Calu3 (cell line): ENCODE measurements at regions not wholly inside any gene's neighbourhood (a gene's known extent, or its start where the extent isn't known, plus 50 kb on each side); places are given as distances from the start of the nearest gene placed in this dataset.

ENCODE experiments used
- BruUV-seq: library from RNA; stranded (reverse); fragments of 400-500 nt; replicated peaks from 2 replicates; lab custom pipeline; 2021; lab: Mats Ljungman, UMichigan
- CTCF ChIA-PET: fragments of 300-600 bp; sonication (Branson Sonifier 250); formaldehyde crosslinking; loops from one replicate; lab custom pipeline; 2022; ENCODE audit warnings: antibody characterized with exemption; lab: Charles Lee
- DNase-seq: peaks from one replicate; pipeline ENCODE4 v3.0.0; 2022
- H3K27ac Mint-ChIP-seq: one replicate; pipeline ENCODE4 v1.8.0; 2022; ENCODE audit warnings: mixed read lengths; ENCODE audit not compliant: unreplicated experiment
- H3K27me3 Mint-ChIP-seq: one replicate; pipeline ENCODE4 v1.8.0; 2022; ENCODE audit warnings: mixed read lengths; ENCODE audit not compliant: unreplicated experiment
- H3K36me3 Mint-ChIP-seq: one replicate; pipeline ENCODE4 v1.8.0; 2022; ENCODE audit warnings: mild to moderate bottlenecking, moderate library complexity, mixed read lengths; ENCODE audit not compliant: insufficient read depth, unreplicated experiment
- H3K4me1 Mint-ChIP-seq: one replicate; pipeline ENCODE4 v1.8.0; 2022; ENCODE audit warnings: mild to moderate bottlenecking, low read depth, mixed read lengths; ENCODE audit not compliant: unreplicated experiment
- H3K4me3 Mint-ChIP-seq: one replicate; pipeline ENCODE4 v1.8.0; 2022; ENCODE audit warnings: mild to moderate bottlenecking, low read depth, moderate library complexity, mixed read lengths; ENCODE audit not compliant: unreplicated experiment
- H3K9me3 Mint-ChIP-seq: one replicate; pipeline ENCODE4 v1.8.0; 2022; ENCODE audit warnings: low read depth, mixed read lengths; ENCODE audit not compliant: unreplicated experiment
- intact Hi-C: fragments of 100-400 bp; cut with micrococcal nuclease; formaldehyde crosslinking; loops from one replicate; pipeline ENCODE4 v1.10.0; 2022; ENCODE audit not compliant: unreplicated experiment
- TF ChIP-seq, protein P1 (sequence below): fragments of 200-600 bp; IDR thresholded peaks from one replicate; pipeline ENCODE4 v1.8.0; 2022; ENCODE audit warnings: antibody characterized with exemption; ENCODE audit not compliant: unreplicated experiment

DNA sequence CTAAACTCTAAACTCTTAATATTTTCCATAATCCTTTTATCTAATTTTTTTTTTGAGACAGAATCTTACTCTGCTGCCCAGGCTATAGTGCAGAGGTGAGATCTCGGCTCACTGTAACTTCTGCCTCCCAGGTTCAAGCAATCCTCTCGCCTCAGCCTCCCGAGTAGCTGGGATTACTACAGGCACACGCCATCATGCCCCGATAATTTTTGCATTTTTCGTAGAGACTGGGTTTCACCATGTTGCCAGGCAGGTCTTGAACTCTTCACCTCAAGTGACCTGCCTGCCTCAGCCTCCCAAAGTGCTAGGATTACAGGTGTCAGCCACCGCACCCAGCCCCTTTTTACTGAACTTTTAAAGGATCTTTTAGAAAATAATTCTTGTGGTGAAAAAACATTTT is 110.2 kb upstream of the PHF14 start:
- H3K27me3 Mint-ChIP-seq = no peaks in the 10 kb centered on the region

DNA sequence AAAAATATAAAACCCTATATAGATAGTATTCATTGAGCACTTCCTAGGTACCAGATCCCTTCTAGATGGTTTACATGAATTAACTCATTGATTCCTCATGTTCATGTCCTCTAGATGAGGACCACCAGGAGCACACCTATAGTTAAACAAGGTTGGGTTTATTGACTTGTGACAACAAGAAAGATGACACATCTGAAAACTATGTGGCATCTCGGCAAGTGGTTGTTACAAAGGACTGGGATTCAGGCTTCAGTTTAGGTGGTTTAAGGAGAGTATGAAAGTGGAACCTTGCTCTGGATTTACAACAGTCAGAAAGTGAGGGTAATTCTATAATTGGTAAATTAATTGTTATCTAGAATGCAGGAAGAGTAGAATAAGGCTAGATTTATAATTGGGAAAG is 99.0 kb upstream of the PHF14 start:
- H3K4me3 Mint-ChIP-seq = no peak overlapping the region
- H3K4me1 Mint-ChIP-seq = no peaks in the 10 kb centered on the region
- H3K36me3 Mint-ChIP-seq = no peaks in the 10 kb centered on the region
- CTCF ChIA-PET = no interaction called here
- no TSS peak for BruUV-seq
- TF ChIP-seq, protein P1, sequence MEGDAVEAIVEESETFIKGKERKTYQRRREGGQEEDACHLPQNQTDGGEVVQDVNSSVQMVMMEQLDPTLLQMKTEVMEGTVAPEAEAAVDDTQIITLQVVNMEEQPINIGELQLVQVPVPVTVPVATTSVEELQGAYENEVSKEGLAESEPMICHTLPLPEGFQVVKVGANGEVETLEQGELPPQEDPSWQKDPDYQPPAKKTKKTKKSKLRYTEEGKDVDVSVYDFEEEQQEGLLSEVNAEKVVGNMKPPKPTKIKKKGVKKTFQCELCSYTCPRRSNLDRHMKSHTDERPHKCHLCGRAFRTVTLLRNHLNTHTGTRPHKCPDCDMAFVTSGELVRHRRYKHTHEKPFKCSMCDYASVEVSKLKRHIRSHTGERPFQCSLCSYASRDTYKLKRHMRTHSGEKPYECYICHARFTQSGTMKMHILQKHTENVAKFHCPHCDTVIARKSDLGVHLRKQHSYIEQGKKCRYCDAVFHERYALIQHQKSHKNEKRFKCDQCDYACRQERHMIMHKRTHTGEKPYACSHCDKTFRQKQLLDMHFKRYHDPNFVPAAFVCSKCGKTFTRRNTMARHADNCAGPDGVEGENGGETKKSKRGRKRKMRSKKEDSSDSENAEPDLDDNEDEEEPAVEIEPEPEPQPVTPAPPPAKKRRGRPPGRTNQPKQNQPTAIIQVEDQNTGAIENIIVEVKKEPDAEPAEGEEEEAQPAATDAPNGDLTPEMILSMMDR = no peak
- H3K27me3 Mint-ChIP-seq = no peaks in the 10 kb centered on the region
- DNase-seq = no peak
- peaks cover 4% of the 10 kb centered on the region for H3K9me3 Mint-ChIP-seq
- H3K27ac Mint-ChIP-seq = no peak overlapping the region
- intact Hi-C loops = no loop called here

More for the DNA sequence above, 110.2 kb upstream of the PHF14 start:
- no peak overlapping the region for H3K4me3 Mint-ChIP-seq
- H3K27ac Mint-ChIP-seq = no peak overlapping the region
- BruUV-seq = no TSS peak
- H3K9me3 Mint-ChIP-seq = peaks cover 8% of the 10 kb centered on the region
- CTCF ChIA-PET = no interaction called here
- DNase-seq = no peak
- intact Hi-C loops = no loop called here
- peaks cover 9% of the 10 kb centered on the region for H3K4me1 Mint-ChIP-seq
- H3K36me3 Mint-ChIP-seq = no peaks in the 10 kb centered on the region
- TF ChIP-seq, protein P1 = no peak

DNA sequence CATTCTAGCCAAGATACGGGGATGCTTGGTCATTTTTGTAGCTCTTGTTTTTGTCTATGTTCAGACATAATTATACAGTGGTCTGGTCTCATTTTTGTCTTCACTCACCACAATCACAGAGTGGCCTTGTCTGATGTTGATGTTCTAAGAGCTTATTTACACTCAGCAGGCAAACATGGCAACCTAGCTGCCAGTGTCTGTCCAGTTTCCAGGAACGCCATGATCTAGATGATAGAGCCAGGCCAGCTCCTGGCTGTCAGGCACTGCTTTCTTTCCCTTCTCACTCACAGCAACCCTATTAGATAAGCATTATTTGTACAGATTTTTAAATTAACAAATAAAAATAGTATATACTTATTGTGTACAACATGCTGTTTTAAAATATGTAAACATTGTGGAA is 98.6 kb upstream of the PHF14 start:
- Mint-ChIP-seq H3K27ac (no peak overlapping the region), H3K4me1 (no peaks in the 10 kb centered on the region), H3K27me3 (no peaks in the 10 kb centered on the region), H3K9me3 (peaks cover 4% of the 10 kb centered on the region), H3K4me3 (no peak overlapping the region), H3K36me3 (no peaks in the 10 kb centered on the region)
- TF ChIP-seq, protein P1 = no peak
- CTCF ChIA-PET = no interaction called here
- BruUV-seq = no TSS peak
- DNase-seq = no peak
- intact Hi-C loops = no loop called here

DNA sequence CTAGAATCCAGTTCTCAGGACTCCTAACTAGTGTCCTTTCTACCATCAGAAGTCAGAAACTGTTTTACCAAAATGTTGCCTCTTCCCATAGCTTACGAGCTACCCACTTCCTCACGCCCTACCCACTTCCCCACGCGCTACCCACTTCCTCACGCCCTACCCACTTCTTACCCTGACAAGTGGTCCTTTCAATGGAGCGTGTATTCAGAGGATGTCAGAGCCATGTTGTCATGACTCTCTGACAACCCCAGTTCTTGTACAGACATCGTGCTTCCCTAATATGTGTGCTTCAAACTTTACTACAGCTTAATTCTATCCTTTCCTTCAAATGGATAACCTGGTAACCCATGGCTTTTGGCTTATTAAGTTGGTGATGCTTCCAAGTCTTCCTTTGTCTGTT is 84.8 kb upstream of the PHF14 start:
- Mint-ChIP-seq H3K27me3 (no peaks in the 10 kb centered on the region), H3K4me3 (no peak overlapping the region), H3K9me3 (no peaks in the 10 kb centered on the region), H3K4me1 (no peaks in the 10 kb centered on the region), H3K36me3 (no peaks in the 10 kb centered on the region), H3K27ac (no peak overlapping the region)
- intact Hi-C loops = loop anchor here (5.0 to 10.0 kb wide), 3 partner anchors 172 to 474 kb away; no protein-coding TSS in a partner anchor
- no TSS peak for BruUV-seq
- no peak for DNase-seq
- TF ChIP-seq, protein P1 = no peak
- CTCF ChIA-PET = interaction anchor here (0.8 kb wide), 1 partner anchor 104 kb away, joined by 7 read pairs; no protein-coding TSS in a partner anchor
